WERI-Rb-1 (cell line): ENCODE measurements at regions not wholly inside any gene's neighbourhood (a gene's known extent, or its start where the extent isn't known, plus 50 kb on each side); places are given as distances from the start of the nearest gene placed in this dataset.

Experiments
- DNase-seq: peaks from one replicate; pipeline ENCODE4 v3.0.0-alpha.2; 2020
- H3K27ac ChIP-seq: fragments of 250-450 bp; sonication (Bioruptor Pico); 2 replicates; pipeline ENCODE4 v1.5.1; 2020; ENCODE audit warnings: mild to moderate bottlenecking, moderate library complexity
- H3K27me3 ChIP-seq: fragments of 250-450 bp; sonication (Bioruptor Pico); 2 replicates; pipeline ENCODE4 v1.5.1; 2021; ENCODE audit warnings: mild to moderate bottlenecking, low read depth, moderate library complexity; ENCODE audit not compliant: insufficient read depth, severe bottlenecking
- H3K36me3 ChIP-seq: fragments of 250-450 bp; sonication (Bioruptor Pico); 2 replicates; pipeline ENCODE4 v1.5.1; 2020; ENCODE audit warnings: mild to moderate bottlenecking, moderate library complexity
- H3K4me3 ChIP-seq: 2 replicates; pipeline ENCODE4 v1.5.1; 2011; ENCODE audit warnings: low read depth, mild to moderate bottlenecking, control low read depth, low read length
- H3K9me3 ChIP-seq: fragments of 250-450 bp; sonication (Bioruptor Pico); 2 replicates; pipeline ENCODE4 v1.5.1; 2021; ENCODE audit warnings: mild to moderate bottlenecking, moderate library complexity; ENCODE audit not compliant: severe bottlenecking
- TF ChIP-seq, protein P1 (sequence below): IDR thresholded peaks from 2 replicates; pipeline ENCODE4 v1.5.1; 2011; ENCODE audit warnings: low read depth, mild to moderate bottlenecking, control low read depth, inconsistent platforms, low read length

GRCh38 chr16:66044556-66044955 lies 321.9 kb upstream of the CDH5 start:
- Histone ChIP-seq H3K27ac (no peak overlapping the region), H3K27me3 (no peaks in the 10 kb centered on the region), H3K36me3 (no peaks in the 10 kb centered on the region), H3K4me3 (no peak overlapping the region), H3K9me3 (no peaks in the 10 kb centered on the region)
- TF ChIP-seq, protein P1, sequence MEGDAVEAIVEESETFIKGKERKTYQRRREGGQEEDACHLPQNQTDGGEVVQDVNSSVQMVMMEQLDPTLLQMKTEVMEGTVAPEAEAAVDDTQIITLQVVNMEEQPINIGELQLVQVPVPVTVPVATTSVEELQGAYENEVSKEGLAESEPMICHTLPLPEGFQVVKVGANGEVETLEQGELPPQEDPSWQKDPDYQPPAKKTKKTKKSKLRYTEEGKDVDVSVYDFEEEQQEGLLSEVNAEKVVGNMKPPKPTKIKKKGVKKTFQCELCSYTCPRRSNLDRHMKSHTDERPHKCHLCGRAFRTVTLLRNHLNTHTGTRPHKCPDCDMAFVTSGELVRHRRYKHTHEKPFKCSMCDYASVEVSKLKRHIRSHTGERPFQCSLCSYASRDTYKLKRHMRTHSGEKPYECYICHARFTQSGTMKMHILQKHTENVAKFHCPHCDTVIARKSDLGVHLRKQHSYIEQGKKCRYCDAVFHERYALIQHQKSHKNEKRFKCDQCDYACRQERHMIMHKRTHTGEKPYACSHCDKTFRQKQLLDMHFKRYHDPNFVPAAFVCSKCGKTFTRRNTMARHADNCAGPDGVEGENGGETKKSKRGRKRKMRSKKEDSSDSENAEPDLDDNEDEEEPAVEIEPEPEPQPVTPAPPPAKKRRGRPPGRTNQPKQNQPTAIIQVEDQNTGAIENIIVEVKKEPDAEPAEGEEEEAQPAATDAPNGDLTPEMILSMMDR: no peak
- DNase-seq: no peak

- Histone ChIP-seq H3K36me3 (no peaks in the 10 kb centered on the region), H3K27me3 (no peaks in the 10 kb centered on the region), H3K4me3 (no peak overlapping the region), H3K27ac (no peak overlapping the region), H3K9me3 (no peaks in the 10 kb centered on the region)
- no peak for DNase-seq
- TF ChIP-seq, protein P1: no peak
Measured at GRCh38 chr16:66044089-66044488, 322.4 kb upstream of the CDH5 start.

DNA sequence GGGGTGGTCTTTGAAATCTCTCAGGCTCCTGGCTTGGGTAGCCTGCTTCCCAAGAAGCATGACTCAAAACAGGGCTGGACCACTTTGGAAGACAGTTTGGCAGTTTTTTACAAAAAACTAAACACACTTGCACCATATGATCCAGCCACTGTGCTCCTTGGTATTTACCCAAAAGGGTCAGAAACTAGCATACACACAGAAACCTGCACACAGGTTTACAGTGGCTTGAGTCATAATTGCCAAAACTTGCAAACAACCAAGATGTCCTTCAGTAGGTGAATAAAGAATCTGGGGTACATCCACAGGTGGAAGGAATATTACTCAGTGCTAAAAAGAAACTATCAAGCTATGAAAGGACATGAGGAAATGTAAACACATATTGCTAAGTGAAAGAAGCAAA lies 323.2 kb upstream of the CDH5 start:
- H3K36me3 ChIP-seq: no peaks in the 10 kb centered on the region
- H3K4me3 ChIP-seq: no peak overlapping the region
- no peak for DNase-seq
- H3K9me3 ChIP-seq: no peaks in the 10 kb centered on the region
- no peak overlapping the region for H3K27ac ChIP-seq
- TF ChIP-seq, protein P1: no peak
- H3K27me3 ChIP-seq: no peaks in the 10 kb centered on the region

DNA sequence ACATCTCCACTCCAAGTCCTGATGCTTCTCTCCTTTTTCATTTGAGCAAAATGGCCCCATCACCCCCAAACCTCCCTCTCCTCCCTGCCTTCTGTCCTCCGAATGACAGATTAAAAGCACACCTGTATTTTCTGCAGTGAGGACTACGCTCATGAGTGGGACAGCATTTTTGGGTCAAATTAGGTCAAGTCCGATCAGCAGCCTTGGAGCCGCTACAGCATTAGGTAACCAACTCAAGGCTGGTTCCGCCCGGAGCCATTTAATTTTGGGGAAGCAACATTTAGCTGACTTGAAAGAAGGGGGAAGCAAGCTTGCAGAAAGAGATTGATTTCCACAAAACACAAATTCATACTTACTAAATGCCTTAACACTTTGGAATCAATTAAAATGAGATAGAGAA lies 324.1 kb upstream of the CDH5 start:
- DNase-seq: no peak
- Histone ChIP-seq H3K36me3 (no peaks in the 10 kb centered on the region), H3K27ac (no peak overlapping the region)

DNA sequence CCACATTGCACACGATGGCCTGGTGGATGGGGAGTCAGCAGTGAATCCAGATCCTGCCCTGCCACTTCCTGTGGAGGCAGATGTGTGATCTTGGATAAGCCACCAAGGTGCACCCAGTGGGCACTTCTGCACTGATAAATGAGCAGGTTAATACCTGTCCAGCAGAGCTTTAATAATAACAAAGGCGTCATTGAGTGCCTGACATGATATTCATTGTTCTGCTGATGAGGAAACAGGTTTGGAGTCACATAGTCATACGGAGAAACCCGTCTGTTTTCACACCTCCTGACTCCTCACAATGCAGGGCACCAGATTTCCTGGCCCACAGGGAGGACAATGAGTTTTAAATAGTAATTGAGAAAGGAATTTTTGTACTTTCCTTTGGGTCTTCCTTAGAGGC lies 324.6 kb upstream of the CDH5 start:
- H3K27ac ChIP-seq: no peak overlapping the region
- DNase-seq: no peak
- H3K9me3 ChIP-seq: no peaks in the 10 kb centered on the region
- H3K36me3 ChIP-seq: no peaks in the 10 kb centered on the region
- no peak overlapping the region for H3K4me3 ChIP-seq
- no peaks in the 10 kb centered on the region for H3K27me3 ChIP-seq
- TF ChIP-seq, protein P1: no peak

More for the DNA sequence above, 324.1 kb upstream of the CDH5 start:
- no peaks in the 10 kb centered on the region for H3K27me3 ChIP-seq
- TF ChIP-seq, protein P1: no peak
- H3K4me3 ChIP-seq: no peak overlapping the region
- no peaks in the 10 kb centered on the region for H3K9me3 ChIP-seq

DNA sequence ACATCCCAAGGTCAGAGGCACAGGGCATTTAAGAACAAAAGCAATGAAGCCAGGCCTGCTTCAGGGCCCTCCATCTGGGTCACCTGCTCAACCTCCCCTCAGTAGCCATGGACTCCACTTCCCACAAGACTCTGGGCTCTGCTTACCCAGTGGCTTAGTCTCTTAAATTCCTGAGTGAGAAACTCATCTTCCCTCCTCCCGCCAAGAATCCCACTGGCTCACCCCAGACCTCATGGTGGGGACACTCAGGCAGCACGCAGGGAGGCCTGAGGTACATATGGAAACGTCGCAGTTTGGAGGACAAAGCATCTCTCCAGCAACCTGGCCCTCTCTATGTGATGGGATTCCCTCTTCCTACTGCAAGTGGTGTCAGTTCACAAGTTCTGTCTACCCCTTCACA lies 326.7 kb upstream of the CDH5 start:
- H3K9me3 ChIP-seq: no peaks in the 10 kb centered on the region
- no peaks in the 10 kb centered on the region for H3K27me3 ChIP-seq
- no peak overlapping the region for H3K4me3 ChIP-seq
- TF ChIP-seq, protein P1: no peak
- no peaks in the 10 kb centered on the region for H3K36me3 ChIP-seq
- DNase-seq: no peak
- no peak overlapping the region for H3K27ac ChIP-seq
